Type B pancreatic cell (in vitro differentiated cells): ENCODE measurements at regions not wholly inside any gene's neighbourhood (a gene's known extent, or its start where the extent isn't known, plus 50 kb on each side); places are given as distances from the start of the nearest gene placed in this dataset.

Experiments used
- DNase-seq: peaks from one replicate; pipeline ENCODE4 v3.0.0; 2021; ENCODE audit warnings: mixed read lengths; ENCODE audit not compliant: unreplicated experiment; ENCODE audit errors: extremely low spot score
- H3K27ac Mint-ChIP-seq: 2 replicates; pipeline ENCODE4 v1.8.0; 2021; ENCODE audit warnings: mild to moderate bottlenecking, mixed read lengths
- H3K27me3 Mint-ChIP-seq: 2 replicates; pipeline ENCODE4 v1.8.0; 2021; ENCODE audit warnings: mixed read lengths
- H3K36me3 Mint-ChIP-seq: 2 replicates; pipeline ENCODE4 v1.8.0; 2021; ENCODE audit warnings: mixed read lengths
- H3K4me1 Mint-ChIP-seq: one replicate; pipeline ENCODE4 v1.8.0; 2021; ENCODE audit warnings: mixed read lengths; ENCODE audit not compliant: unreplicated experiment
- H3K4me3 Mint-ChIP-seq: 2 replicates; pipeline ENCODE4 v1.8.0; 2021; ENCODE audit warnings: mild to moderate bottlenecking, mixed read lengths
- H3K9me3 Mint-ChIP-seq: 2 replicates; pipeline ENCODE4 v1.8.0; 2021; ENCODE audit warnings: mixed read lengths
- TF ChIP-seq, protein P1 (sequence below): fragments of 200-600 bp; sonication (generic); conservative IDR thresholded peaks from 2 replicates; pipeline ENCODE4 v1.5.0; 2021; ENCODE audit warnings: antibody characterized with exemption, mild to moderate bottlenecking

- DNase-seq = no peak
- Mint-ChIP-seq H3K36me3 (no peaks in the 10 kb centered on the region), H3K4me1 (no peaks in the 10 kb centered on the region), H3K27me3 (peaks cover 11% of the 10 kb centered on the region), H3K9me3 (no peaks in the 10 kb centered on the region), H3K4me3 (no peak overlapping the region), H3K27ac (no peak overlapping the region)
- TF ChIP-seq, protein P1, sequence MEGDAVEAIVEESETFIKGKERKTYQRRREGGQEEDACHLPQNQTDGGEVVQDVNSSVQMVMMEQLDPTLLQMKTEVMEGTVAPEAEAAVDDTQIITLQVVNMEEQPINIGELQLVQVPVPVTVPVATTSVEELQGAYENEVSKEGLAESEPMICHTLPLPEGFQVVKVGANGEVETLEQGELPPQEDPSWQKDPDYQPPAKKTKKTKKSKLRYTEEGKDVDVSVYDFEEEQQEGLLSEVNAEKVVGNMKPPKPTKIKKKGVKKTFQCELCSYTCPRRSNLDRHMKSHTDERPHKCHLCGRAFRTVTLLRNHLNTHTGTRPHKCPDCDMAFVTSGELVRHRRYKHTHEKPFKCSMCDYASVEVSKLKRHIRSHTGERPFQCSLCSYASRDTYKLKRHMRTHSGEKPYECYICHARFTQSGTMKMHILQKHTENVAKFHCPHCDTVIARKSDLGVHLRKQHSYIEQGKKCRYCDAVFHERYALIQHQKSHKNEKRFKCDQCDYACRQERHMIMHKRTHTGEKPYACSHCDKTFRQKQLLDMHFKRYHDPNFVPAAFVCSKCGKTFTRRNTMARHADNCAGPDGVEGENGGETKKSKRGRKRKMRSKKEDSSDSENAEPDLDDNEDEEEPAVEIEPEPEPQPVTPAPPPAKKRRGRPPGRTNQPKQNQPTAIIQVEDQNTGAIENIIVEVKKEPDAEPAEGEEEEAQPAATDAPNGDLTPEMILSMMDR = no peak
These were observed 163.2 kb upstream of the TRPC7 start for GRCh38 chr5:136528481-136529030.

- Mint-ChIP-seq H3K36me3 (no peaks in the 10 kb centered on the region), H3K27ac (no peak overlapping the region), H3K27me3 (peaks cover 12% of the 10 kb centered on the region), H3K4me3 (no peak overlapping the region), H3K9me3 (no peaks in the 10 kb centered on the region), H3K4me1 (no peaks in the 10 kb centered on the region)
- TF ChIP-seq, protein P1 = no peak
- DNase-seq = no peak
These were observed 162.0 kb upstream of the TRPC7 start for GRCh38 chr5:136527311-136527710.

DNA sequence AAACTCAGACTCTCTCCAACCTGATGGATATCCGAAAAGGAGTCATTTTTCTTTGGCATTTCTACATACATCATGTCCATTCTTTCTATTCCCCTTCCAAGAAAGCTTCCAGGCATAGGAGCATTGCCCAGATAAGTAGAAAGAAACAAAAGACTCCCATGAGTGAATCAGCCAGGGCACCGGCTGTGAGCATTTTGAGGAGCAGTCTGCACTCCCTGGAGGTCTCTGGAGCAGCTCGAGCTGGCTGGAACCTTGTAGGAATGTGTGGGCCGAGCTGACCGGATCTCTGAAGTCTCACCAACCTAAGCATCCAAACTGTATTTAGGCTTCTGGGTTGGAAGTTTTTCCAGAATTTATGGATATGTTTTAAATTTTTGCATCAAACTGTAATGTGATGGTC, 161.4 kb upstream of the TRPC7 start:
- no peaks in the 10 kb centered on the region for H3K4me1 Mint-ChIP-seq
- H3K27me3 Mint-ChIP-seq = peaks cover 12% of the 10 kb centered on the region
- H3K4me3 Mint-ChIP-seq = no peak overlapping the region
- no peaks in the 10 kb centered on the region for H3K9me3 Mint-ChIP-seq
- no peak overlapping the region for H3K27ac Mint-ChIP-seq
- no peak for DNase-seq
- TF ChIP-seq, protein P1 = no peak
- no peaks in the 10 kb centered on the region for H3K36me3 Mint-ChIP-seq

DNA sequence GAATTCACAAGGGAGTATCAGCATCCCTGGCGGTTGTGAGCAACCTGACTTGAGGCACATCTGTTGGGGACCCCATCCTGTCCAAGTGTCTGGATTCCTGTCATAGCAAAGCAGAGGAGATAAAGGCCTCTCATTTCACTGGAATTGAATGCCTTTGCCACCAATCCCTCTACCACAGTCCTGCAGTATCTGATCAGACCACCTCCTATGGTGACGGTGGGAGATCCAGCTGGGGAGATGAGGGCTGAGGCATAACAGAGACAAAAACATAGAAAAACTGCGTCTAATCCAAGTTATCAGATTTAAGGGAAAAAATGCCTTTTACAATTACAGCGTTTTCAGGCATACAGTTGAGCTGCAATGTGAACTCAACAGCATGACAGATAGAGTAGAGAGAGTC, 160.7 kb upstream of the TRPC7 start:
- TF ChIP-seq, protein P1 = no peak
- Mint-ChIP-seq H3K36me3 (no peaks in the 10 kb centered on the region), H3K4me1 (no peaks in the 10 kb centered on the region), H3K27ac (no peak overlapping the region), H3K4me3 (no peak overlapping the region), H3K27me3 (peaks cover 12% of the 10 kb centered on the region), H3K9me3 (no peaks in the 10 kb centered on the region)
- DNase-seq = no peak

DNA sequence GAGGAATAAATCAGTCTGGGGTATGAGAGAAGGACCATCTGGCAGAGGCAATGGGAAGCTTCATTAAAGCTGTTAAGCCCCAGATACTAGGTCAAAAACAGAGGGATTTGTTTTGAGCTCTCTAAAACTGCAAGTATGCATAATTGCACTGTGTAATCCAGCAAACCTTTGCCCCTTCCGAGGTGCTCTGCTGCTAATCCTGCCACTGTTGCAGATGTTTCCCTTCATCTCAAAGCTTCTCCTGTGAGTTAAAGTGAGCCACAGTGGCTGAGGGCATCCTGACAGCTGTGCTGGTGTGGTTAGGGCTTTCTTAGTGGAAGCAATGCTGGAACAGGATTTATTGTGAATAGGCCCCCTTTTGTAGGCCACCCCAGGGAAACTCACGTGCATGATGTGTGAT, 160.3 kb upstream of the TRPC7 start:
- DNase-seq = no peak
- Mint-ChIP-seq H3K4me3 (no peak overlapping the region), H3K4me1 (no peaks in the 10 kb centered on the region), H3K36me3 (no peaks in the 10 kb centered on the region), H3K9me3 (no peaks in the 10 kb centered on the region), H3K27me3 (peaks cover 12% of the 10 kb centered on the region), H3K27ac (no peak overlapping the region)
- TF ChIP-seq, protein P1 = no peak
